IMR-90 (cell line): ENCODE measurements at regions not wholly inside any gene's neighbourhood (a gene's known extent, or its start where the extent isn't known, plus 50 kb on each side); places are given as distances from the start of the nearest gene placed in this dataset.

Experiments used
- ATAC-seq: fragments of 200-7000 bp; cut with Tn5 transposase; 2 replicates; pipeline ENCODE4 v1.9.1; 2020; ENCODE audit warnings: low read depth, mild to moderate bottlenecking, moderate library complexity
- BruUV-seq: library from RNA; stranded (reverse); fragments of 400-500 nt; replicated peaks from 2 replicates; lab custom pipeline; 2021; lab: Mats Ljungman, UMichigan
- CTCF ChIA-PET: fragments of 300-600 bp; formaldehyde crosslinking; extraction: SDS; loops from one replicate; lab custom pipeline; 2021; ENCODE audit warnings: antibody characterized with exemption; lab: Yijun Ruan, JAX
- POLR2A ChIA-PET: fragments of 300-600 bp; sonication (Branson Sonifier 250); formaldehyde crosslinking; loops from one replicate; lab custom pipeline; 2022; ENCODE audit warnings: antibody characterized with exemption; ENCODE audit not compliant: unreplicated experiment; lab: Charles Lee
- DNase-seq: peaks from one replicate; pipeline ENCODE4 v3.0.0; 2013
- H2AFZ ChIP-seq: replicated peaks from 2 replicates; pipeline ENCODE3; 2013; ENCODE audit warnings: low read length, mild to moderate bottlenecking; ENCODE audit not compliant: poor library complexity
- H2AK5ac ChIP-seq: 2 replicates; pipeline ENCODE4 v1.6.1; 2013; ENCODE audit warnings: low read depth, low read length, inconsistent platforms
- H2AK9ac ChIP-seq: replicated peaks from 2 replicates; pipeline ENCODE3; 2013; ENCODE audit warnings: mild to moderate bottlenecking, low read depth, low read length, moderate library complexity; ENCODE audit not compliant: poor library complexity
- H2BK120ac ChIP-seq: 2 replicates; pipeline ENCODE4 v1.6.1; 2013; ENCODE audit warnings: low read depth, low read length, inconsistent platforms
- H2BK15ac ChIP-seq: 3 replicates; pipeline ENCODE4 v1.6.1; 2013; ENCODE audit warnings: low read depth, low read length, inconsistent platforms
- H2BK20ac ChIP-seq: 2 replicates; pipeline ENCODE4 v1.6.1; 2013; ENCODE audit warnings: low read depth, mild to moderate bottlenecking, inconsistent platforms, low read length, moderate library complexity
- H2BK5ac ChIP-seq: 2 replicates; pipeline ENCODE4 v1.6.1; 2013; ENCODE audit warnings: mild to moderate bottlenecking, low read depth, low read length, inconsistent platforms; ENCODE audit not compliant: poor library complexity, severe bottlenecking
- H3K14ac ChIP-seq: replicated peaks from 2 replicates; pipeline ENCODE4 v1.6.1; 2013; ENCODE audit warnings: low read depth, low read length, inconsistent platforms
- H3K18ac ChIP-seq: 2 replicates; pipeline ENCODE4 v1.6.1; 2013; ENCODE audit warnings: low read depth, low read length, control low read depth
- H3K23ac ChIP-seq: 2 replicates; pipeline ENCODE4 v1.6.1; 2013; ENCODE audit warnings: low read depth, low read length, inconsistent platforms
- H3K27ac ChIP-seq: 2 replicates; pipeline ENCODE4 v1.5.1; 2013; ENCODE audit warnings: mild to moderate bottlenecking, control low read depth, low read length; ENCODE audit not compliant: insufficient read depth
- H3K27me3 ChIP-seq: 2 replicates; pipeline ENCODE4 v1.6.1; 2013; ENCODE audit warnings: low read length; ENCODE audit not compliant: control insufficient read depth, insufficient read depth
- H3K36me3 ChIP-seq: 2 replicates; pipeline ENCODE4 v1.6.1; 2013; ENCODE audit warnings: low read length, mixed read lengths; ENCODE audit not compliant: control insufficient read depth, insufficient read depth
- H3K4ac ChIP-seq: 2 replicates; pipeline ENCODE4 v1.6.1; 2013; ENCODE audit warnings: low read depth, low read length, inconsistent platforms
- H3K4me1 ChIP-seq: 2 replicates; pipeline ENCODE4 v1.6.1; 2013; ENCODE audit warnings: low read length, mixed read lengths; ENCODE audit not compliant: control insufficient read depth, insufficient read depth
- H3K4me2 ChIP-seq: 2 replicates; pipeline ENCODE4 v1.6.1; 2013; ENCODE audit warnings: low read depth, mild to moderate bottlenecking, control low read depth, low read length, moderate library complexity
- H3K4me3 ChIP-seq: 2 replicates; pipeline ENCODE4 v1.5.1; 2013; ENCODE audit warnings: low read depth, mild to moderate bottlenecking, control low read depth, low read length, moderate library complexity; ENCODE audit not compliant: insufficient read depth
- H3K56ac ChIP-seq: 2 replicates; pipeline ENCODE4 v1.6.1; 2013; ENCODE audit warnings: low read length, inconsistent platforms; ENCODE audit not compliant: insufficient read depth; ENCODE audit errors: extremely low read depth
- H3K79me1 ChIP-seq, 2 experiments: 2 replicates each; pipeline ENCODE4 v1.6.1; 2013; ENCODE audit warnings: low read length in 2 of 2, inconsistent platforms in 1 of 2, low read depth in 1 of 2
- H3K9ac ChIP-seq: 2 replicates; pipeline ENCODE4 v1.6.1; 2013; ENCODE audit warnings: low read depth, low read length, control low read depth
- H3K9me1 ChIP-seq: 2 replicates; pipeline ENCODE4 v1.6.1; 2013; ENCODE audit warnings: low read length, inconsistent platforms; ENCODE audit not compliant: insufficient read depth
- H3K9me3 ChIP-seq: 2 replicates; pipeline ENCODE4 v1.6.1; 2013; ENCODE audit warnings: low read length; ENCODE audit not compliant: control insufficient read depth, insufficient read depth
- H4K20me1 ChIP-seq: 2 replicates; pipeline ENCODE4 v1.6.1; 2013; ENCODE audit warnings: low read length, inconsistent platforms; ENCODE audit not compliant: insufficient read depth
- H4K5ac ChIP-seq: 2 replicates; pipeline ENCODE4 v1.6.1; 2013; ENCODE audit warnings: mild to moderate bottlenecking, low read depth, low read length, control low read depth
- H4K8ac ChIP-seq, 2 experiments: 2 replicates each; pipeline ENCODE4 v1.6.1; 2013; ENCODE audit warnings: low read depth in 2 of 2, low read length in 2 of 2, control low read depth in 1 of 2, inconsistent platforms in 1 of 2
- H4K91ac ChIP-seq: 2 replicates; pipeline ENCODE4 v1.6.1; 2013; ENCODE audit warnings: low read depth, low read length, inconsistent platforms; ENCODE audit not compliant: insufficient read depth
- WGBS, 2 experiments: methylation state at CpG; one replicate each; pipeline versions ENCODE4 v1.1.5 to v1.1.7; 2013; ENCODE audit warnings: missing lambda C conversion rate in 2 of 2; ENCODE audit not compliant: insufficient read length in 1 of 2; ENCODE audit errors: extremely low coverage in 2 of 2; 5-methylcytosine and 5-hydroxymethylcytosine counted together
- dilution Hi-C: fragments of 300-500 bp; cut with HindIII; formaldehyde crosslinking; loops from one replicate; pipeline ENCODE4 v1.14.3; 2018; ENCODE audit warnings: low sequenced_read_pairs; ENCODE audit not compliant: unreplicated experiment
- in situ Hi-C: fragments of 300-500 bp; cut with MboI; formaldehyde crosslinking; loops from 3 replicates; pipeline ENCODE4 v1.14.3; 2019; ENCODE audit warnings: low sequenced_read_pairs, inconsistent platforms, mixed read lengths
- intact Hi-C: fragments of 100-400 bp; cut with micrococcal nuclease; formaldehyde crosslinking; loops from 2 replicates; pipeline ENCODE4 v1.10.0; 2022
- TF ChIP-seq, protein P1 (sequence below): conservative IDR thresholded peaks from 2 replicates; pipeline ENCODE4 v1.5.1; 2012; ENCODE audit warnings: mild to moderate bottlenecking, low read depth, low read length, improper control_type of control experiment

DNA sequence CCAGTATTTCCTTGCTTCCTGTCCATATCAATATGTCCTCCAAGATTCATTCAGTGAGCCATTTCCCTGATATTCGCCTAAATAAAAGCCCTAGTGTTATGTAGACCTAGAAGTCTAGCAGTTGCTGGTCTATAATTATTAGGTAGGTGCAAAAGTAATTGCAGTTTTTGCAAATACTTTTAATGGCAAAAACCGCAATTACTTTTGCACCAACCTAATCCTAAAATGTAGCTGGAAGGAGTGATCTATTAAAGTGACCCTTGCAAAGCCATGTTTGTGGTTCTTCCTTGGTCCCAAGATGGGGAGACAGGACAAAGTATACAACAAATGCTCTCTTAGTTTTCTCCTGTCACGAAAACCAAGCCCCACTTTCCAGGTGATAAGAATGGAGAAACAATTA lies 193.0 kb downstream of the IDS start:
- in situ Hi-C loops (no loop called here), dilution Hi-C loops (no loop called here), intact Hi-C loops (no loop called here)
- Histone ChIP-seq H4K91ac (no peak overlapping the region), H2BK5ac (no peak overlapping the region), H3K14ac (no peak overlapping the region), H2BK15ac (no peak overlapping the region), H2BK20ac (no peak overlapping the region), H4K20me1 (no peaks in the 10 kb centered on the region), H3K27me3 (no peaks in the 10 kb centered on the region), H3K4ac (no peak overlapping the region), H3K79me1 (no peaks in the 10 kb centered on the region), H3K56ac (no peak overlapping the region), H2AK5ac (no peak overlapping the region), H2BK120ac (no peak overlapping the region), H3K36me3 (no peaks in the 10 kb centered on the region), H3K4me2 (no peak overlapping the region), H3K23ac (no peak overlapping the region), H2AFZ (no peak overlapping the region), H3K4me3 (no peak overlapping the region), H4K8ac (no peak overlapping the region), H3K27ac (no peak overlapping the region), H3K9me3 (no peaks in the 10 kb centered on the region), H3K9me1 (no peaks in the 10 kb centered on the region), H3K18ac (no peak overlapping the region), H3K9ac (no peak overlapping the region), H2AK9ac (no peak overlapping the region), H4K5ac (no peak overlapping the region), H3K4me1 (no peaks in the 10 kb centered on the region)
- ATAC-seq (no peak), DNase-seq (no peak)
- POLR2A ChIA-PET = no interaction called here
- TF ChIP-seq, protein P1, sequence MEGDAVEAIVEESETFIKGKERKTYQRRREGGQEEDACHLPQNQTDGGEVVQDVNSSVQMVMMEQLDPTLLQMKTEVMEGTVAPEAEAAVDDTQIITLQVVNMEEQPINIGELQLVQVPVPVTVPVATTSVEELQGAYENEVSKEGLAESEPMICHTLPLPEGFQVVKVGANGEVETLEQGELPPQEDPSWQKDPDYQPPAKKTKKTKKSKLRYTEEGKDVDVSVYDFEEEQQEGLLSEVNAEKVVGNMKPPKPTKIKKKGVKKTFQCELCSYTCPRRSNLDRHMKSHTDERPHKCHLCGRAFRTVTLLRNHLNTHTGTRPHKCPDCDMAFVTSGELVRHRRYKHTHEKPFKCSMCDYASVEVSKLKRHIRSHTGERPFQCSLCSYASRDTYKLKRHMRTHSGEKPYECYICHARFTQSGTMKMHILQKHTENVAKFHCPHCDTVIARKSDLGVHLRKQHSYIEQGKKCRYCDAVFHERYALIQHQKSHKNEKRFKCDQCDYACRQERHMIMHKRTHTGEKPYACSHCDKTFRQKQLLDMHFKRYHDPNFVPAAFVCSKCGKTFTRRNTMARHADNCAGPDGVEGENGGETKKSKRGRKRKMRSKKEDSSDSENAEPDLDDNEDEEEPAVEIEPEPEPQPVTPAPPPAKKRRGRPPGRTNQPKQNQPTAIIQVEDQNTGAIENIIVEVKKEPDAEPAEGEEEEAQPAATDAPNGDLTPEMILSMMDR = no peak
- CTCF ChIA-PET = no interaction called here
- WGBS, 2 experiments = no CpG with 5 or more reads among the region's 3 CpGs
- BruUV-seq = no TSS peak
